ENCODE measurements at regions not wholly inside any gene's neighbourhood (a gene's known extent, or its start where the extent isn't known, plus 50 kb on each side); places are given as distances from the start of the nearest gene placed in this dataset.

- TF ChIP-seq CTCF (conservative IDR thresholded peaks at IDR 0.05; ENCODE audit: low read length) = peak; percentile 77
- TF ChIP-seq EZH2phosphoT487 (IDR thresholded peaks at IDR 0.05; ENCODE audit: borderline replicate concordance) = no peak
These were observed 131.1 kb upstream of the CDK1 start for GRCh38 chr10:60646966-60647796.
